Activated CD4-positive, alpha-beta memory T cell treated with anti-CD3 and anti-CD28 coated beads for 36 hours (primary cell): ENCODE measurements at regions not wholly inside any gene's neighbourhood (a gene's known extent, or its start where the extent isn't known, plus 50 kb on each side); places are given as distances from the start of the nearest gene placed in this dataset.
"Not testable (repeated sequence)": the region's sequence is repeated elsewhere in the genome, so short reads cannot be mapped to it uniquely, and the experiment has no call there.

Experiments used
- CTCF ChIA-PET: fragments of 350-600 bp; sonication (Branson Sonifier 250); formaldehyde crosslinking; loops from one replicate; lab custom pipeline; 2021; ENCODE audit warnings: antibody characterized with exemption, inconsistent platforms; lab: Charles Lee
- POLR2A ChIA-PET: fragments of 350-600 bp; sonication (Branson Sonifier 250); formaldehyde crosslinking; loops from one replicate; lab custom pipeline; 2021; ENCODE audit warnings: antibody characterized with exemption; lab: Charles Lee
- DNase-seq: peaks from one replicate; pipeline ENCODE4 v3.0.0-alpha.2; 2020
- H3K27ac Mint-ChIP-seq: one replicate; pipeline ENCODE4 v1.8.0; 2021; ENCODE audit warnings: mixed read lengths
- H3K27me3 Mint-ChIP-seq: one replicate; pipeline ENCODE4 v1.8.0; 2021; ENCODE audit warnings: mixed read lengths
- H3K36me3 Mint-ChIP-seq: one replicate; pipeline ENCODE4 v1.8.0; 2021; ENCODE audit warnings: mixed read lengths
- H3K4me1 Mint-ChIP-seq: one replicate; pipeline ENCODE4 v1.8.0; 2021; ENCODE audit warnings: low read depth, mixed read lengths
- H3K4me3 Mint-ChIP-seq: one replicate; pipeline ENCODE4 v1.8.0; 2021; ENCODE audit warnings: mild to moderate bottlenecking, mixed read lengths
- H3K9me3 Mint-ChIP-seq: one replicate; pipeline ENCODE4 v1.8.0; 2021; ENCODE audit warnings: mixed read lengths
- intact Hi-C: fragments of 100-400 bp; cut with micrococcal nuclease; formaldehyde crosslinking; loops from one replicate; pipeline ENCODE4 v1.15.1; 2023

- Mint-ChIP-seq H3K4me1 (no peaks in the 10 kb centered on the region), H3K27ac (no peak overlapping the region), H3K27me3 (peaks cover 3% of the 10 kb centered on the region), H3K36me3 (no peaks in the 10 kb centered on the region), H3K4me3 (no peak overlapping the region), H3K9me3 (no peaks in the 10 kb centered on the region)
- intact Hi-C loops, result no loop called here
- POLR2A ChIA-PET, result no interaction called here
- DNase-seq, result no peak
- CTCF ChIA-PET, result no interaction called here
Observed at GRCh38 chr2:120544522-120544921, 191.1 kb upstream of the GLI2 start.

DNA sequence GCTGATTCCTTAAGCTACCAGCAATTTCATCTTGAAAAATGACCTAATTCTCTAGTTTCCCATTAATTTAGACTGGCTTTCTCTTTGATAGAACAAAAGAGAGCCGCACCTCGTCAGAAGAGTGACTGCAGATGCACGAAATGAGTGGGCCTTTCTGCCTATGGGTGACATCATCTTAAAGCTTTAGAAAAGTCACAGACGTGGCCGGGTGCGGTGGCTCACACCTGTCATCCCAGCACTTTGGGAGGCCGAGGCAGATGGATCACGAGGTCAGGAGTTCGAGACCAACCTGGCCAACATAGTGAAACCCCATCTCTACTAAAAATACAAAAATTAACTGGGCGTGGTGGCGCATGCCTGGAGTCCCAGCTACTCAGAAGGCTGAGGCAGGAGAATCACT lies 190.7 kb upstream of the GLI2 start:
- not testable (repeated sequence) for H3K4me3 Mint-ChIP-seq

DNA sequence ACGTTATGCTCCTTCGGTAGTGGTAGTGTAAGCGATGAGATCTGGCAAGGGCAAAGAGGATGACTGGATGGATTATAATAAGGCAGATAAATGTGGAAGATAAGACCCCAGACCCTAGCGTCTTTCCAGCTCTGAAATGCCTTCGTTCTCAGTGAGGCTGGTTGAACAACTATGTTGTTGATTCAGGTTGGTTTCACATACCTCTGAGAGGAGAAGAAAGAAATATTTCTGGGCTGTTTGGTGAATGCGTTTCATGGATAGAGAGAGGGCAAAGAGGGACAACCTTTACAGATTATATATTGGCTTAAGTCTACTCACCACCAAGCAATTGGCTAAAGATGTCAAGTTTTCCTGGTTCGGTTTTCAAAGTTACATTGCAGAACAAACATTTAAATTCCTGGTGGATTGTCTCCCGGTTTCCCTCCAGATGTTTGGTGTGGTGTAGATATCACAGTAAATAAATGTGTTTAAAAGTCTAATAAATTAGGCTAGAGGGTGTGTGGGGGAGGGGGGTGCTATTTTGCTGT lies 190.1 kb upstream of the GLI2 start:
- intact Hi-C loops, result no loop called here
- DNase-seq, result no peak
- Mint-ChIP-seq H3K4me1 (no peaks in the 10 kb centered on the region), H3K4me3 (no peak overlapping the region), H3K27me3 (peaks cover 3% of the 10 kb centered on the region), H3K27ac (no peak overlapping the region), H3K36me3 (no peaks in the 10 kb centered on the region), H3K9me3 (no peaks in the 10 kb centered on the region)
- ChIA-PET CTCF (no interaction called here), POLR2A (no interaction called here)

More for the DNA sequence above, 190.7 kb upstream of the GLI2 start:
- H3K36me3 Mint-ChIP-seq, H3K4me1 Mint-ChIP-seq, H3K9me3 Mint-ChIP-seq, DNase-seq, POLR2A ChIA-PET, H3K27ac Mint-ChIP-seq, CTCF ChIA-PET, H3K27me3 Mint-ChIP-seq, intact Hi-C loops: not testable (repeated sequence)

DNA sequence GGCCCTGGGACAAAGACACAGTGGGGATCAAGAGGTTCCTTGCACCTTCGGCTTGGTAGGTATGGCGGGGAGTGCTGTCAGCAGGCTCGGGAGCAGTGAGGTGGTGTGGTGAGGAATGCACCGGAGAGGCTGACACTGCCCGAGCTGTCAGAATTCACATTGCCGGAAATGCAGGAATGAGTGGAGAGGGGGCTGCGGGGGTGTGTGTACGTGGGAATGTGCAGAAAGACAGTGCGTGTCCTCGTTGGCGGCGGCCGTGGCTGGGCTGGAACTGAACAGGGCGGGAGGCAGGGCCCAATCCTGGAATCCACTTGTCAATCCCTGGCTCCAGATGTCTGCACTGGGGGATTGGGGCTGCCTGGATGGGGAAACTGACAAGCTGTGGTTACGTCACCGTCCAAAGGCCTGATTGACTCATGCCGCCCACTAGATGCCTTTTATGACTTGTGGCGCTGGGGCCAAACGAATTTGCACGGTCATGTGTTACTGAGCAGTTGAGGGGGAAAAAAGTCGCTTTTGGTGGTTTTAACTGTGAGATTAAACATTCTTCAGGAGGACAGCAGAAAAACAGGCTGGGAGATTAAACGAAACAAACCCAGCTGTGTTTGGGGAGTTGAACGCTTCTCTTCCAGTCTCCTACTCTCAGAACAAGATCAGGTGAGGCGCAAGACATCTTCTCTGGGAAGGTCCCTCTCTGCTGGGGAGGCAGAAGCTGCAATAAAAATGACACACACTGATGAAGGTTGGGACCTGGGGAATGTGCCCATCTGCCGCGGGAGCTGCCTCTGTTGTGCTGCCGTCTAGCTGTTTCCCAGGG lies 189.4 kb upstream of the GLI2 start:
- H3K9me3 Mint-ChIP-seq, result no peaks in the 10 kb centered on the region
- no peak for DNase-seq
- H3K27ac Mint-ChIP-seq, result no peak overlapping the region
- ChIA-PET CTCF (no interaction called here), POLR2A (no interaction called here)
- no peaks in the 10 kb centered on the region for H3K36me3 Mint-ChIP-seq
- no peak overlapping the region for H3K4me3 Mint-ChIP-seq
- intact Hi-C loops, result no loop called here
- no peaks in the 10 kb centered on the region for H3K4me1 Mint-ChIP-seq
- peaks cover 3% of the 10 kb centered on the region for H3K27me3 Mint-ChIP-seq

DNA sequence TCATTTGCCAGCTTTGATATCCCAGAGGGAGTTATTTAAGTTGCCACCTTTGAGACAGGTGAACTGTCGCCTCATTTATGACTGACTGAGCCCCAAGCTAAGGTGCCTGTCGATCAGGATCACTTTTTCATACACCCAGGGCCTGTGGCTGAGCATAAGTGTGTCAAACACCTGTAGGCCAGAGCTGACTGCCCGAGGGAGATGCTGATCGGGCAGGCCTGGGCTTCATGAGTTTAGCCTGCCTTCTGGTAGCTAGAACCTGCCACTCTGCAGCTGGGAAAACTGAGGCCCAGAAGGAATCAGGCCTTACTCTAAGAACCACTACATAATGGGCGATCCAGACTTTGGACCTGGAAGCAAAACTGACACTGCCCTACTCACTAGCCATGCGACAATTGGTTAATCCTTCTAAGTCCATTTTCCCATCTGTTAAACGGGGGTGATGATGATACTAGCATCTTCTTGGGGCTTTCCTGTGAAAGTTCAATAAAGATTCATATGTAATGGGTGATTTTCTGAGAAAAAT lies 188.7 kb upstream of the GLI2 start:
- H3K4me3 Mint-ChIP-seq, result no peak overlapping the region
- no peaks in the 10 kb centered on the region for H3K9me3 Mint-ChIP-seq
- no peak overlapping the region for H3K27ac Mint-ChIP-seq
- H3K27me3 Mint-ChIP-seq, result peaks cover 3% of the 10 kb centered on the region
- no peak for DNase-seq
- CTCF ChIA-PET, result no interaction called here
- no peaks in the 10 kb centered on the region for H3K4me1 Mint-ChIP-seq
- intact Hi-C loops, result no loop called here
- H3K36me3 Mint-ChIP-seq, result no peaks in the 10 kb centered on the region
- POLR2A ChIA-PET, result no interaction called here

DNA sequence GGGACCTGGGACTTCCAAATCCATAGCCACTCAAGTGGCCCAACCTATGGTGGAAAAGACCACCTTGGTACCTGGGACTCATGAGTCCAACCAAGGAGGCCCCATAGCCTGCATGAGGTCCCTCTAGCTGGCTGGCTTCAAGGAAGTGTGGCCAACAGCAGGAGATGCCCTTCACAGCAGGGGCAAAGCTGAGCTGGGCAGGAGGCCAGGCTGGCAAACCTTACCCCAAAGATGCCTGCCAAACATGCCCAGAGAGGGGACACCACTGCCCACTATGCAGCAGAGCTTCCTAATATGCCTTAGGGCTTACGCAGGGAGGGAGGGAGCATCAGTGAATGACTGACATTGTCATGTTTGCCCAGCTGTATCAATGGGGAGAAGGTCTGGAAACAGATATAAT lies 188.0 kb upstream of the GLI2 start:
- intact Hi-C loops, result no loop called here
- Mint-ChIP-seq H3K9me3 (no peaks in the 10 kb centered on the region), H3K36me3 (no peaks in the 10 kb centered on the region), H3K4me1 (no peaks in the 10 kb centered on the region), H3K4me3 (no peak overlapping the region), H3K27me3 (peaks cover 3% of the 10 kb centered on the region), H3K27ac (no peak overlapping the region)
- ChIA-PET POLR2A (no interaction called here), CTCF (no interaction called here)
- no peak for DNase-seq

- H3K9me3 Mint-ChIP-seq, result no peaks in the 10 kb centered on the region
- no peak for DNase-seq
- ChIA-PET CTCF (no interaction called here), POLR2A (no interaction called here)
- no peaks in the 10 kb centered on the region for H3K36me3 Mint-ChIP-seq
- H3K4me3 Mint-ChIP-seq, result no peak overlapping the region
- H3K4me1 Mint-ChIP-seq, result peaks cover 3% of the 10 kb centered on the region
- no peak overlapping the region for H3K27ac Mint-ChIP-seq
- intact Hi-C loops, result no loop called here
- peaks cover 12% of the 10 kb centered on the region for H3K27me3 Mint-ChIP-seq
Observed at GRCh38 chr2:120548627-120549608, 186.8 kb upstream of the GLI2 start.

DNA sequence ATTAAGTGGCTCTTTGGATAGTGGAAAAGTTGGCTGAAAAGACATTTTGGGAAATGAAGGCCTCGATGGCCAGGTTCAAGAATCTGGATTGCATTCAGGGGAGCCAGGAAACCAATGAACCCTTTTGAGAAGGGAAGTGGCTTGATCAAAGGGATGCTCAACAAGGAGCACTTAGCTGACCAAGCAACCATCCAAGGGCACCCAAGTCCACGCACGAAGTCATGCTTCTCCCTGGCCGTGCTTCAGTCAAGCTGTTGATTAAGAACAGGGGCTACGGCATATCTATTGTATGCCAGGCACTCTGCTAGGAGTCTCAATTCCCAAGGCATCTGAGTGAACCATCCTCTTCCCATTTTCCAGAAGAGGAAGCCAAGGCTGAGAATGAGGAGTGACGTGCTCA lies 185.8 kb upstream of the GLI2 start:
- Mint-ChIP-seq H3K4me3 (no peak overlapping the region), H3K9me3 (no peaks in the 10 kb centered on the region), H3K36me3 (no peaks in the 10 kb centered on the region), H3K4me1 (peaks cover 3% of the 10 kb centered on the region), H3K27ac (no peak overlapping the region), H3K27me3 (peaks cover 18% of the 10 kb centered on the region)
- ChIA-PET POLR2A (no interaction called here), CTCF (no interaction called here)
- intact Hi-C loops, result loop anchor here (5.0 kb wide), 1 partner anchor 203 kb away; the partner anchor contains the start of gene INHBB
- no peak for DNase-seq

DNA sequence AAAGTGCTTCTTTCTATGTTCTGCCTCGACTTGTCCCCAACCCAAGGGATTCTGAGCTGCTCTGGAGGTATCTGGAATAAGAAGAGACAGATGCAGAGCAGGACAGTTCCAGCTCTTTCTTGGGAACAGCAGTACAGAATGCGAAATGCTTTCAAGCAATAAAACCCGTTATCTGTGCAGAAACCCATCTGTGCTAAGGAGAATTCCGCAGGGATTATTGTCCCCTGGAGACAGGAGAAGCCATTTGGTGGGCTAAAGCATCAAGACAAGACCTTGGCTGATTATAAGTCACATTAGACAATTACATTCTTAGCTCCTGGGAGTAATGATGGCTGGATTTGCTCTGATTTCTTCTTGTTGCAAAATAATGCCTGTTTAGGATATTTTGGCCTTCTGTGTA lies 185.4 kb upstream of the GLI2 start:
- H3K36me3 Mint-ChIP-seq, result no peaks in the 10 kb centered on the region
- no peaks in the 10 kb centered on the region for H3K9me3 Mint-ChIP-seq
- intact Hi-C loops, result loop anchor here (5.0 kb wide), 1 partner anchor 203 kb away; the partner anchor contains the start of gene INHBB
- no peak overlapping the region for H3K27ac Mint-ChIP-seq
- H3K4me3 Mint-ChIP-seq, result no peak overlapping the region
- ChIA-PET CTCF (no interaction called here), POLR2A (no interaction called here)
- H3K4me1 Mint-ChIP-seq, result peaks cover 3% of the 10 kb centered on the region
- H3K27me3 Mint-ChIP-seq, result peaks cover 18% of the 10 kb centered on the region
- DNase-seq, result no peak

GRCh38 chr2:120550893-120551446 lies 184.7 kb upstream of the GLI2 start:
- no peaks in the 10 kb centered on the region for H3K36me3 Mint-ChIP-seq
- H3K9me3 Mint-ChIP-seq, result no peaks in the 10 kb centered on the region
- H3K4me3 Mint-ChIP-seq, result no peak overlapping the region
- CTCF ChIA-PET, result interaction anchor here (0.7 kb wide), 1 partner anchor 147 kb away, joined by 3 read pairs; no protein-coding TSS in a partner anchor
- POLR2A ChIA-PET, result no interaction called here
- no peak overlapping the region for H3K27ac Mint-ChIP-seq
- peaks cover 3% of the 10 kb centered on the region for H3K4me1 Mint-ChIP-seq
- no peak for DNase-seq
- peaks cover 18% of the 10 kb centered on the region for H3K27me3 Mint-ChIP-seq
- intact Hi-C loops, result loop anchor here (5.0 kb wide), 1 partner anchor 204 kb away; the partner anchor contains the start of gene INHBB

DNA sequence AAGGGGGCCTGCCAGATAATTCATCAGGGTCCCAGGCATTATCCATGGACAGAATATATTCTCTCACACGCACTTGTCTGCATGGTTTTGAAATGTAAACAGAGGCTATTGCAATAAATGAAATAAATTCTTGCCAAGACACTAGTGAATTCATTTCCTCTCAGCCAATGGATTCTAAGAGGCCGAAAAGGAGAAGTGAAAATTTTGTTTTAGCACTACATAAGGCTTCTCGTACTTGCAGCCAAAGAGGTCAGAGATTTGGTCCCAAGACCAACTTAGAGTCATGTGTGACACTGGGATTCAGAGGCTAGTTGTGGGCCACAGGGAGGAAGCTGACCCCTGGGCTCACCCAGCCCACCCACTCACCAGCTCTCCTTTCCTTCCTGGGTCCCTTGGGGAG lies 184.1 kb upstream of the GLI2 start:
- POLR2A ChIA-PET, result no interaction called here
- CTCF ChIA-PET, result interaction anchor here (0.7 to 2.5 kb wide), 3 partner anchors 129 to 208 kb away, joined by 3 to 22 read pairs (median 4); no protein-coding TSS in a partner anchor
- intact Hi-C loops, result loop anchor here (5.0 kb wide), 1 partner anchor 204 kb away; the partner anchor contains the start of gene INHBB
- H3K4me1 Mint-ChIP-seq, result peaks cover 3% of the 10 kb centered on the region
- DNase-seq, result no peak
- H3K27ac Mint-ChIP-seq, result no peak overlapping the region
- no peaks in the 10 kb centered on the region for H3K9me3 Mint-ChIP-seq
- no peak overlapping the region for H3K4me3 Mint-ChIP-seq
- peaks cover 18% of the 10 kb centered on the region for H3K27me3 Mint-ChIP-seq
- no peaks in the 10 kb centered on the region for H3K36me3 Mint-ChIP-seq
